AG04449 (cell line): ENCODE measurements at regions not wholly inside any gene's neighbourhood (a gene's known extent, or its start where the extent isn't known, plus 50 kb on each side); places are given as distances from the start of the nearest gene placed in this dataset.

Source experiments
- CTCF ChIA-PET: fragments of 350-600 bp; formaldehyde crosslinking; extraction: SDS; loops from one replicate; lab custom pipeline; 2021; ENCODE audit warnings: antibody characterized with exemption; lab: Yijun Ruan, JAX
- POLR2A ChIA-PET: fragments of 400-600, 350-600 bp; formaldehyde crosslinking; extraction: SDS; loops from one replicate; lab custom pipeline; 2020; ENCODE audit warnings: antibody characterized with exemption, inconsistent platforms; lab: Yijun Ruan, JAX
- DNase-seq: peaks from one replicate; pipeline ENCODE4 v3.0.0-alpha.2; 2010; ENCODE audit warnings: low read depth, low spot score
- H3K4me3 ChIP-seq: 2 replicates; pipeline ENCODE4 v1.5.1; 2011; ENCODE audit warnings: low read depth, mild to moderate bottlenecking, control low read depth, low read length
- TF ChIP-seq, protein P1 (sequence below): IDR thresholded peaks from one replicate; pipeline ENCODE4 v1.5.1; 2011; ENCODE audit warnings: mild to moderate bottlenecking, moderate library complexity, low read length, control low read depth, inconsistent platforms; ENCODE audit not compliant: insufficient read depth; ENCODE audit errors: missing control alignments

DNA sequence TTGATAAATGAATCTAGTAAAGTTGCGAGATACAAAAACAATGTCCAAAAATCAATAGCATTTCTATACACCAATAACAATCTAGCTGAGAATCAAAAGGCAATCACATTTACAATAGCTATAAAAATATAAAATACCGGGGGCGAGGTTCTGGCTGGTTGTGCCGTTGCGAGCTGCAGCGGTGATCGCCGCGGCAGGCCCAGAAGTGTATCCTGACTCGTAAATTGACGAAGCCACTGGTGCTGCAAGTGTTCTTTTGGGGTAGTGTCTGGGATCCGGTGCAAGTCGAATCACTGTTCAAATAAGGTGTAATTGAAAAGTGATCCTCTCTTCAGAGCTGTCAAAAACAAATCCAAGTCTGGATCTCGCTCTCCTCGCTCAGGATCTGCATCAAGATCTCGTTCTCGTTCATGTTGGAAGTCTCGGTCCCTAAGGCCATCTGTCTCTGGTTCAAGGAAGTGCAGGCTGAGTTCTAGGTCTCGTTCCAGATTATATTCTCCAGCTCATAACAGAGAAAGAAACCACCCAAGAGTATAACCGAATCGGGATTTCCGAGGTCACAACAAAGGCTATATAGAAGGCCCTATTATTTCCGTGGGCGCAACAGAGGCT is 80.1 kb upstream of the STT3B start:
- ChIA-PET POLR2A (no interaction called here), CTCF (no interaction called here)
- no peak overlapping the region for H3K4me3 ChIP-seq
- TF ChIP-seq, protein P1, sequence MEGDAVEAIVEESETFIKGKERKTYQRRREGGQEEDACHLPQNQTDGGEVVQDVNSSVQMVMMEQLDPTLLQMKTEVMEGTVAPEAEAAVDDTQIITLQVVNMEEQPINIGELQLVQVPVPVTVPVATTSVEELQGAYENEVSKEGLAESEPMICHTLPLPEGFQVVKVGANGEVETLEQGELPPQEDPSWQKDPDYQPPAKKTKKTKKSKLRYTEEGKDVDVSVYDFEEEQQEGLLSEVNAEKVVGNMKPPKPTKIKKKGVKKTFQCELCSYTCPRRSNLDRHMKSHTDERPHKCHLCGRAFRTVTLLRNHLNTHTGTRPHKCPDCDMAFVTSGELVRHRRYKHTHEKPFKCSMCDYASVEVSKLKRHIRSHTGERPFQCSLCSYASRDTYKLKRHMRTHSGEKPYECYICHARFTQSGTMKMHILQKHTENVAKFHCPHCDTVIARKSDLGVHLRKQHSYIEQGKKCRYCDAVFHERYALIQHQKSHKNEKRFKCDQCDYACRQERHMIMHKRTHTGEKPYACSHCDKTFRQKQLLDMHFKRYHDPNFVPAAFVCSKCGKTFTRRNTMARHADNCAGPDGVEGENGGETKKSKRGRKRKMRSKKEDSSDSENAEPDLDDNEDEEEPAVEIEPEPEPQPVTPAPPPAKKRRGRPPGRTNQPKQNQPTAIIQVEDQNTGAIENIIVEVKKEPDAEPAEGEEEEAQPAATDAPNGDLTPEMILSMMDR = no peak
- DNase-seq = no peak

DNA sequence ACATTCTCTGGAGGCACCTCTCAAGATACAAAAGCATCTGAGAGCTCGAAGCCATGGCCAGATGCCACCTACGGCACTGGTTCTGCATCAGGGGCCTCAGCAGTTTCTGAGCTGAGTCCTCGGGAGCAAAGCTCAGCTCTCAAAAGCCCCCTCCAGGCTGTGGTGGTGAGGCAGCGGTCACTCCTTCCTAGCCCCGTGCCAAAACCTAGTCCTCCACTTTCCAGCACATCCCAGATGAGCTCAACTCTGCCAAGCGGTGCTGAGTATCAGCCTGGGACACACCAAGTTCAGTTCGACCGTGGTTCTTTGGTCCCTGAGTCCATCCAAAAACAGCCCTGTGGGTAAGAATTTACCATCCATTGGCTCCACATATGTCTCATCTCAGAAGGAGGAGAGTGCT is 79.3 kb upstream of the STT3B start:
- ChIA-PET POLR2A (no interaction called here), CTCF (interaction anchor here (0.7 kb wide), 1 partner anchor 1525 kb away, joined by 3 read pairs; no protein-coding TSS in a partner anchor)
- H3K4me3 ChIP-seq = no peak overlapping the region
- DNase-seq = no peak
- TF ChIP-seq, protein P1 = no peak

DNA sequence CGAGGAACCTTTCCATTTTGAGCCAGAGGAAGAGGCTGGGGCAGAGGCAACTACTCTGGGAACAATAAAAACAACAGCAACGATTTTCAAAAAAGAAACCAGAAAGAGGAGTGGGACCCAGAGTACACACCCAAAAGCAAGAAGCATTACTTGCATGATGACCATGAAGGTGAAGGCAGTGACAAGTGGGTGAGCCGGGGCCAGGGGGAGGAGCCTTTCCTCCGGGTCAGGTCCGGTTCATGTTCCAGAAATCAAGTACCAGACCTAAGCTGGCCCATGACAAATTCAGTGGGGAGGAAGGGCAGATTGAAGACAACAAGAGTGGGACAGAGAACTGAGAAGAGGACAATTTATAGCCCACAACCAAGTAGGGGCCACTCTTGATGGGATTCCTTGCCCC is 77.2 kb upstream of the STT3B start:
- TF ChIP-seq, protein P1 = no peak
- ChIA-PET CTCF (interaction anchor here (0.6 kb wide), 1 partner anchor 20 kb away, joined by 3 read pairs; no protein-coding TSS in a partner anchor), POLR2A (no interaction called here)
- H3K4me3 ChIP-seq = no peak overlapping the region
- DNase-seq = no peak

DNA sequence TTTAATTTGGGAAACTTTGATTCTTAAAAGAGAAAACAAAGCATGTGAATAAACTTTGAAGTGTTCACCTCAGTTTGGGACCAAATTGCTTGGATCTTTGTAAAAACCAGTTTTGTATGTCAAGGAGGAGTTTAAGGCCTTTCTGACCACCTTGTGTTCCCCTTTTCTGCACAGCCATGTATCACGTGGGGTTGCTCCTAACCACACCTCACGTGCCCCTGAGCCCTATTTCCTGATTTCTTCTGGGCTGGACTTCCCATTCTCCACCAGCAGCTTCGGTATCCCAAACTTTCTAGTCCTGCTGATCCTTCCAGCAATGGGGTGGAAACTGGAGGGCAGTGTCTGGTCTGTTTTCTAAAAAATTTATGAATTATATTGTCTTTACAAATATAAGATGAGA is 76.4 kb upstream of the STT3B start:
- ChIA-PET POLR2A (no interaction called here), CTCF (no interaction called here)
- TF ChIP-seq, protein P1 = no peak
- DNase-seq = no peak
- H3K4me3 ChIP-seq = no peak overlapping the region

DNA sequence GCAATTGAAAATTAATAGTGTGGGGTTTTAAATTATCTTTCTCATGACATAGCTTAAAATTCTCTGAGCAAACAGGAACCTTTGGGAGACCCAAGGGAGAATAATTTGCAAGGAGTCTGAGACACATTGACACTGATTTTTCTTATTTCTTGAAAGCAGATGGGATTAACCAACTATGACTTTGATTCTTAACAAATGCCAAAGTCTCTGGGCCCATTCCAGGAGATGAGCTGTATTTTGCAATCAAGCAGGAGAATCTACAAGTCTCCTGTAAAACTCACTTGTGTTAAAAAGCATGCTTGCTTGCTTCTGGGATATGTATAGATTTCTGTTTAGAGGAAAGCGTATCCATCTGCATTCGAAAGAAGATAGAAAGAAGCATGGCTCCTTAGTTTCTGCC is 71.3 kb upstream of the STT3B start:
- CTCF ChIA-PET = no interaction called here
- no peak for DNase-seq
- H3K4me3 ChIP-seq = no peak overlapping the region
- TF ChIP-seq, protein P1 = no peak
- POLR2A ChIA-PET = no interaction called here

DNA sequence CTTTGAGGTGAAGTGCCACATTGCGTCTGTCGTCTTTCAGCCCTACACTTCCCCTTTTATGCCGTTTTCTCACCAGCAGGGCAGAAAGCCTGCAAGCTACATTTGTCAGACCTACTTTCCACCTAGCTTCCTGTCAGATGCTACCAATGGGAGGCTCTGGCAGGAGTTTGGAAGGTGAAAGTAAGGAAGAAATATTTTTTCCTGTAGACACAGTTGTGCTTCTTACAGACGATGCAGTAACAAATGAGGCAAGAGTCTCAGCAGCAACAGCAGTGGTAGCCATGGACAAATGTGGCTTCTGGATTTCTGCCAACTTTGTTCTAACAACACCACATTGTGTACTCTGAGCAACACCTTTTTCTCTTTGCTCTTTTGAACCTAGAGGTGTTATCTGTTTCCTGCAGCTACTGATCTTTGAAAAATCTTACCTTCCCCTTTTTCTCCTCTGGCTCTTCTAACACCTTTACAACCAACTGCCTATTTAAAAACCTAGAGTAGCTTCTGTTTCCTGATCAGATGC is 70.6 kb upstream of the STT3B start:
- DNase-seq = no peak
- POLR2A ChIA-PET = no interaction called here
- no peak overlapping the region for H3K4me3 ChIP-seq
- TF ChIP-seq, protein P1 = no peak
- CTCF ChIA-PET = interaction anchor here (1.2 kb wide), 1 partner anchor 16 kb away, joined by 3 read pairs; no protein-coding TSS in a partner anchor
